ENCODE measurements at regions not wholly inside any gene's neighbourhood (a gene's known extent, or its start where the extent isn't known, plus 50 kb on each side); places are given as distances from the start of the nearest gene placed in this dataset.
A peak's percentile ranks its signal among the peaks of the same experiment; 100 is the strongest.

- TF ChIP-seq CTCF (IDR thresholded peaks at IDR 0.05; ENCODE audit: insufficient read depth, low read length, poor library complexity, severe bottlenecking): peak; percentile 35
- no peak for TF ChIP-seq EZH2phosphoT487 (conservative IDR thresholded peaks at IDR 0.05; ENCODE audit: low read length)
Observed at GRCh38 chr4:1579001-1579900, 104.9 kb downstream of the FAM53A start.
